ENCODE measurements at regions not wholly inside any gene's neighbourhood (a gene's known extent, or its start where the extent isn't known, plus 50 kb on each side); places are given as distances from the start of the nearest gene placed in this dataset.

- DNase-seq (ENCODE audit: low read depth) = no peak
These were observed 187.7 kb upstream of the USP24 start for GRCh38 chr1:55402671-55403464.

- no peak for DNase-seq (ENCODE audit: low read depth)
These were observed 187.0 kb upstream of the USP24 start for GRCh38 chr1:55402142-55402541.

- DNase-seq (ENCODE audit: low read depth) = no peak
These were observed 185.3 kb upstream of the USP24 start for GRCh38 chr1:55400508-55400907.

GRCh38 chr1:55399346-55399745, 184.2 kb upstream of the USP24 start:
- no peak for DNase-seq (ENCODE audit: low read depth)

GRCh38 chr1:55396381-55396891, 181.3 kb upstream of the USP24 start:
- no peak for DNase-seq (ENCODE audit: low read depth)

- no peak for DNase-seq (ENCODE audit: low read depth)
These were observed 173.8 kb upstream of the USP24 start for GRCh38 chr1:55388960-55389359.

GRCh38 chr1:55387145-55387544, 172.0 kb upstream of the USP24 start:
- no peak for DNase-seq (ENCODE audit: low read depth)

GRCh38 chr1:55386456-55386855, 171.3 kb upstream of the USP24 start:
- DNase-seq (ENCODE audit: low read depth) = no peak

- DNase-seq (ENCODE audit: low read depth) = no peak
These were observed 170.3 kb upstream of the USP24 start for GRCh38 chr1:55385402-55386018.

GRCh38 chr1:55384637-55385036, 169.5 kb upstream of the USP24 start:
- DNase-seq (ENCODE audit: low read depth) = no peak

- DNase-seq (ENCODE audit: low read depth) = no peak
These were observed 167.7 kb upstream of the USP24 start for GRCh38 chr1:55382806-55383305.

GRCh38 chr1:55381983-55382382, 166.8 kb upstream of the USP24 start:
- no peak for DNase-seq (ENCODE audit: low read depth)

- no peak for DNase-seq (ENCODE audit: low read depth)
These were observed 166.3 kb upstream of the USP24 start for GRCh38 chr1:55381491-55381890.

GRCh38 chr1:55380355-55380970, 165.3 kb upstream of the USP24 start:
- no peak for DNase-seq (ENCODE audit: low read depth)

- no peak for DNase-seq (ENCODE audit: low read depth)
These were observed 163.4 kb upstream of the USP24 start for GRCh38 chr1:55378582-55378981.

GRCh38 chr1:55376897-55377296, 161.7 kb upstream of the USP24 start:
- DNase-seq (ENCODE audit: low read depth) = no peak

GRCh38 chr1:55375617-55376258, 160.6 kb upstream of the USP24 start:
- DNase-seq (ENCODE audit: low read depth) = peak; percentile 3

GRCh38 chr1:55374801-55375616, 159.8 kb upstream of the USP24 start:
- DNase-seq (ENCODE audit: low read depth) = no peak

- no peak for DNase-seq (ENCODE audit: low read depth)
These were observed 159.1 kb upstream of the USP24 start for GRCh38 chr1:55374216-55374615.

GRCh38 chr1:55369474-55369873, 154.3 kb upstream of the USP24 start:
- no peak for DNase-seq (ENCODE audit: low read depth)

- DNase-seq (ENCODE audit: low read depth) = no peak
These were observed 153.5 kb upstream of the USP24 start for GRCh38 chr1:55368698-55369097.

- DNase-seq (ENCODE audit: low read depth) = no peak
These were observed 152.1 kb upstream of the USP24 start for GRCh38 chr1:55367273-55367672.
